8988T (cell line): ENCODE measurements at regions not wholly inside any gene's neighbourhood (a gene's known extent, or its start where the extent isn't known, plus 50 kb on each side); places are given as distances from the start of the nearest gene placed in this dataset.

Experiments used
- DNase-seq: peaks from one replicate; pipeline ENCODE4 v3.0.0; 2011

GRCh38 chr17:79365351-79365750 lies 245.5 kb downstream of the RBFOX3 start:
- no peak for DNase-seq

DNA sequence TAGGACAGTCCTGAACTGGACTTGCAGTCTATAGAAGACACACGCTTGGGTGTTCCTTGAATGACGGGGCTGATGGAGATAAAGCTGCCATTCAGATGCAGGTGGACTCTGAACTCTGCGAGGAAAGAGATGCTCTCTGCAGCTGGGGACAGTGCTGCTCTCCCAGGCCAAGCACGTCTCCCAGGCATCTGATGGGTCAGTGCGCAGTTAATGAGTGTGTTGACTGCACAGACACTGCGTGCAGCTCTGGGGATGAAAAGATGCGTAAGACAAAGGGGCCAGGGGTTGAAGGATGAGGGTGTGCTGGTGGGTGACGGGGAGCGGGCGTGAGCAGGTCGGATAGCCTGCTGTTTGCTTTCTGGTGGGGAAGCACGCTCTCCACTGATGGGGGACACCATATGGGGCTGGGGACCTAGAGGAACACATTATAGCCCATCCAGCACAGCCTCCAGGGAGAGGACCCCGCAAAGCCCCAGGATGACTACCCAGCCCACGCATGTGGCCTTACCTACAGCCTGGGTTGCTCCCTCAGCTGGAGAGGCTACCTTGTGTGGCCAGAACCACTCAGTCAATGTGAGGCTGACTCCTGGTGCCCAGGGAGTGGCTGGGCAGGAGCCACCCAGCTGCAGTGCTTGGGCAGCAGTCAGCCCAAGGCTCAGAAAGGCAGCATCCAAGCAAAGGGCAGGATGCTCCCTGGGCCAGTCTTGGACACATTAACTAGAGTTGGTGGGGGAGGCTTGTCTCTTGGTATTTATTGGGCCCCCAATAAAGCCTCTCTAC lies 246.3 kb downstream of the RBFOX3 start:
- no peak for DNase-seq

GRCh38 chr17:79363552-79364275 lies 247.1 kb downstream of the RBFOX3 start:
- DNase-seq: no peak

- DNase-seq: no peak
Observed at GRCh38 chr17:79362772-79363305, 248.0 kb downstream of the RBFOX3 start.

DNA sequence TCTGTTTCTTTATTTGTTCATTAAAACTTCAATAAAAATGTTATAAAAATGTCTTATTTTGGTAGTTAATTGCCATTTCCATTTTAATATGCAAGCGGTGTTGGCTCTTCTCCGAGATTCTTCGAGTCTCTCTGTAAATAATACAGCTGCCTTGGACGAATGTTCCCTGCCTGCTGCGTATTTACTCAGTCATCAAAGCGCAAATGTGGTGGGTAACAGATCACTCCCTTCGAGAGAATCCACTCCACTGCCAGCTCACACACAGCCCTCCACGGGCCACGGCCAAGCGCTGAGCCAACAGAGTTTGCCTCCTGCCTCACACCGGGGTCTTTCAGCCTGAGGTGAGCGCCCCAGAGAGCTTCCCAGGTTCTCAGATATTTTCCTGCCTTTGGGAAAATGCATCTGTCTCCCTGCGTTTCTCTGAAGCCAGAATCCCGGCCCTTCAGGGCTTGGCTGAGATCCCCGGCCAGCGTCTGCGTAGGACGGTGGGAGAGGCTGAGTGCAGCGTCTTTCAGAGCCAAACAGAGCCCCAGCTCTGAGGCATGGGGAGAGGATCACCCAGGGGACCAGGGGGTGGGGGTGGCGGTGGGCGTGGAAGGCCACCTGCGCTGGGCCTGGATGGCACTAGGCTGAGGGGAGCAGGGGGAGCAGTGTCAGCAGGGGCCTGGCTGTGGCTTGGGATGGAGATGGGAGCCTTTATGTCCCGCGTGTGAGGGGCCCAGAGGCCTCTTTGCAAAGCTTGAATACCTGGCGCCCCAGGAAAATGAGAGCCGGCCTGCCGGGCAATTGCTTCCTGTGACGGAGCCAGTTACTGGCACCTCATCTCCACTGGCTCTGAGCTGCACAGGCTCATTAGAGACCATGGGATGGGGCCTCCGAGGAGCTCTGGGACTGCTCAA lies 248.7 kb downstream of the RBFOX3 start:
- DNase-seq: no peak

- DNase-seq: no peak
Observed at GRCh38 chr17:79361221-79361734, 249.6 kb downstream of the RBFOX3 start.

GRCh38 chr17:79360196-79360595 lies 250.7 kb downstream of the RBFOX3 start:
- no peak for DNase-seq

GRCh38 chr17:79356839-79357447 lies 253.9 kb downstream of the RBFOX3 start:
- DNase-seq: no peak

DNA sequence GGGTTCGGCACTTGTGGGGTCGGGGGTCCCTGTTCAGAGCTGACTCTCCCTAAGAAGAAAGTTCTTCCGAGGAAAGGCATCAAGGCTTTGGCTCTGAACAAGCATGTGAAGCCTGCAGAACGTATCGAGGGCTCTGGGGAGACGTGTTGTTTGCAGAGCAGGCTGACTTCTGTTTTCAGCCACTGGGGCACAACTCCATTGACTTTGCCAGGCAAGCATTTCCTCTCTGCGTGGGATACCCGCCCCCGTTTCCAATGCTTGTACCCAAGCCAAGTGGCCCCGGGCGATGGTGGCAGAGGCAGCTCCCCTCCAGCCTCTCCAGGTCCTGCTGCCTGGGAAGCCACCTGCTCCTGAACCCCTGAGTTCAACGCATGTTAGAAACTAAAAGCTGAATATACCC lies 255.7 kb downstream of the RBFOX3 start:
- DNase-seq: no peak

- no peak for DNase-seq
Observed at GRCh38 chr17:79354173-79354820, 256.6 kb downstream of the RBFOX3 start.

DNA sequence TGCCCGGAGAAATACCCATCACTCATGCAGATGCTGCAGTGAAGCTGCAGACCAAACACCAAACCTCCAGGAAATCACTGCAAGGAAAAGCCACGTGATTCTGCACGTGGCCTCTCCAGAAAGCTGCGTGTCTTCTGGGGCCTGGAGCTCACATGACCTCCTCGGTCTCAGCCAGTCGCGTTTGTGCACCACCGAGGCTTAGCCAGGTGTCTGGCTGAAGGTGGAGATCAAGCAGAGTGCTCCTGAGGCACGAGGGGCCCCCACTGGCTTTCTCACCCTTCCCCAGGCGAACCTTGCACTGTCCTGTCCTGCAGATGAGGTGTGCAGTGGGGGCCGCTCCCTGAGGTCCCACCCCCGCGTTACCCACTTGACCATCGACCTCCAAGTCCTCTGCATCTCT lies 257.3 kb downstream of the RBFOX3 start:
- no peak for DNase-seq

- no peak for DNase-seq
Observed at GRCh38 chr17:79353016-79353415, 257.8 kb downstream of the RBFOX3 start.

- DNase-seq: no peak
Observed at GRCh38 chr17:79350533-79350932, 260.3 kb downstream of the RBFOX3 start.

- DNase-seq: no peak
Observed at GRCh38 chr17:79349506-79350400, 261.1 kb downstream of the RBFOX3 start.

- no peak for DNase-seq
Observed at GRCh38 chr17:79342376-79342775, 267.8 kb downstream of the ENGASE start.

DNA sequence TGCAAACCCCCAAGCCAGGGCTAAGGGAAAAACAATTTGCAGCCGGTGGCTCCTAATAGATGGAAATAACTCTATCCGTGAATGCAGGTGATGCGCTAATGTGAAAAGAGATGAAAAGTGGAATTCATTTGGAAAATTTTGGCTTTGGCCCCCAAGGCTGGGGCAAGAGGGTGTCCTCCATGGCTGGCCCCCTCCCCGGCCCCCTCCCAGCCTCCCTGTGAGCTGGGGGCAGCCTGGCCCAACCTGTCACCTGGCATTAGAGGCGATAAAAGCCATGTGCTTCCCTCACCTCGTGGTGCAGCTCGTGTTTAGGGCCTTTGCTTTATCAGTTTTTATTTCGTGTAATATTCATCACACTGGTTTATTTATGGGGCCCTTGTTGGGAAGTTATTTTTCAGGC lies 267.2 kb downstream of the ENGASE start:
- no peak for DNase-seq

GRCh38 chr17:79341222-79341780 lies 266.7 kb downstream of the ENGASE start:
- DNase-seq: no peak

GRCh38 chr17:79340333-79341221 lies 266.0 kb downstream of the ENGASE start:
- DNase-seq: no peak

DNA sequence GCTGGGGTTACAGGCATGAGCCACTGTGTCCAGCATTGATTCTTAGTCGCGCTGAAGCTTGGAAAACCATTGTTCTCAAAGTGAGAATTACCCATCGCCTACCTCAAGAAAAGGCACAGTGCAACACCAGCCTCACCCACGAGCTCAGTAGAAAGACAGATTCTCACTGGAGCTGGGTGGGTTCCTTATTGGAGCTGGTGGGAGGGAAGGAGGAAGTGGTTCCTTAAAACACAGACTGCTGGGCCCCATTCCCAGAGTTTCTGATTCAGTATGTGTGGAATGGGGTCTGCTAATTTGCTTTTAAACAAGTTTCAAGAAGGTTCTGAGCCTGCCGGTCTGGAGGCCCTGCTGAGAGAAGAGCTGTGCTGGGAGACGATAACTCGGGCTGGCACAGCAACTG lies 264.7 kb downstream of the ENGASE start:
- no peak for DNase-seq
